PC-9 (cell line): ENCODE measurements at regions not wholly inside any gene's neighbourhood (a gene's known extent, or its start where the extent isn't known, plus 50 kb on each side); places are given as distances from the start of the nearest gene placed in this dataset.

Source experiments
- BruUV-seq: library from RNA; stranded (reverse); fragments of 400-500 nt; replicated peaks from 2 replicates; lab custom pipeline; 2021; lab: Mats Ljungman, UMichigan
- CTCF ChIA-PET: fragments of 300-600 bp; sonication (Branson Sonifier 250); formaldehyde crosslinking; loops from one replicate; lab custom pipeline; 2022; ENCODE audit warnings: antibody characterized with exemption; lab: Charles Lee
- POLR2A ChIA-PET: fragments of 300-600 bp; sonication (Branson Sonifier 250); formaldehyde crosslinking; loops from one replicate; lab custom pipeline; 2022; ENCODE audit warnings: antibody characterized with exemption; ENCODE audit not compliant: unreplicated experiment; lab: Charles Lee
- DNase-seq, 2 experiments: peaks; one replicate each; pipeline versions ENCODE4 v3.0.0 to v3.0.0-alpha.2; 2015 to 2022; ENCODE audit warnings: mixed read lengths in 1 of 2
- H2AFZ ChIP-seq: fragments of 200-600 bp; sonication (generic); 2 replicates; pipeline ENCODE4 v1.8.1; 2017; ENCODE audit warnings: antibody characterized with exemption
- H3F3A ChIP-seq: fragments of 200-600 bp; sonication (generic); 2 replicates; pipeline ENCODE4 v1.8.1; 2017; ENCODE audit warnings: antibody characterized with exemption, mild to moderate bottlenecking, low read depth; ENCODE audit not compliant: insufficient read depth
- H3K27ac ChIP-seq: fragments of 200-600 bp; sonication (generic); 2 replicates; pipeline ENCODE4 v1.6.1; 2016; ENCODE audit warnings: mixed run types
- H3K27me3 ChIP-seq: fragments of 200-600 bp; sonication (generic); 2 replicates; pipeline ENCODE4 v1.6.1; 2016; ENCODE audit warnings: low read depth, mixed run types; ENCODE audit not compliant: insufficient read depth
- H3K36me3 ChIP-seq: fragments of 200-600 bp; sonication (generic); 2 replicates; pipeline ENCODE4 v1.6.1; 2016; ENCODE audit warnings: low read depth, mixed run types
- H3K4me1 ChIP-seq: fragments of 200-600 bp; sonication (generic); replicated peaks from 2 replicates; pipeline ENCODE4 v1.6.1; 2016; ENCODE audit warnings: mixed run types; ENCODE audit not compliant: insufficient read depth
- H3K4me2 ChIP-seq: fragments of 200-600 bp; sonication (generic); 2 replicates; pipeline ENCODE4 v1.6.1; 2017; ENCODE audit warnings: mixed run types
- H3K4me3 ChIP-seq: fragments of 200-600 bp; sonication (generic); 2 replicates; pipeline ENCODE4 v1.6.1; 2016; ENCODE audit warnings: mixed run types
- H3K79me2 ChIP-seq: fragments of 200-600 bp; sonication (generic); 2 replicates; pipeline ENCODE4 v1.6.1; 2017; ENCODE audit warnings: low read depth, mixed run types
- H3K9me2 ChIP-seq: fragments of 200-600 bp; sonication (generic); 2 replicates; pipeline ENCODE4 v1.8.1; 2017; ENCODE audit warnings: mild to moderate bottlenecking; ENCODE audit not compliant: insufficient read depth
- H3K9me3 ChIP-seq: fragments of 200-600 bp; sonication (generic); 2 replicates; pipeline ENCODE4 v1.8.1; 2016; ENCODE audit warnings: low read depth; ENCODE audit not compliant: insufficient read depth
- H4K20me1 ChIP-seq: fragments of 200-600 bp; sonication (generic); 2 replicates; pipeline ENCODE4 v1.8.1; 2017; ENCODE audit not compliant: insufficient read depth
- EZH2 ChIP-seq: fragments of 200-600 bp; sonication (generic); IDR thresholded peaks from 2 replicates; pipeline ENCODE4 v1.8.0; 2017; ENCODE audit warnings: antibody characterized with exemption, low read depth
- intact Hi-C: fragments of 100-400 bp; cut with micrococcal nuclease; formaldehyde crosslinking; loops from one replicate; pipeline ENCODE4 v1.10.0; 2022; ENCODE audit not compliant: unreplicated experiment
- TF ChIP-seq, protein P1 (sequence below): fragments of 200-600 bp; sonication (generic); conservative IDR thresholded peaks from 2 replicates; pipeline ENCODE4 v1.6.1; 2017; ENCODE audit warnings: mixed run types, antibody characterized with exemption, mild to moderate bottlenecking, moderate library complexity

DNA sequence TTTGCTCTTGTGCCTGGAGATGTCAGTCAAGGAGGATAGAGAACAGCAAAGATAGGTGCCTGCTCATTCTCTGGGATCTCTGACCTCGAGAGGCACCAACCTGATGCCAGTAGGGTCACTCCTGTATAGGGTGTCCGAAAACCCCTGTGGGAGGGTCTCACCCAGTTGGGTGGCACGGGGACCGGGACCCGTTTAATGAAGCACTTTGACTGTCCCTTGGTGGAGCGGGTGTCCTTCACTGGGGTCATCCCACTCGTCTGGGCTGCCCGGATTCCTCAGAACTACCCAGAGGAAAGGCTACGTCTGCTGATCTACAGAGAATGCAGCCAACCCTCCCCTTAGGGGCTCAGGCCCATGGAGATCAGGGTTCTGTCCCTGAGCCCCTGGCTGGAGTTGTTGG is 157.6 kb downstream of the CAPZA3 start:
- Histone ChIP-seq H3K9me3 (peaks cover 3% of the 10 kb centered on the region; the same call in 1 of the 2 replicates), H3K4me1 (no peaks in the 10 kb centered on the region), H3K4me3 (no peak overlapping the region), H4K20me1 (no peaks in the 10 kb centered on the region), H3K27me3 (no peaks in the 10 kb centered on the region), H2AFZ (no peak overlapping the region), H3K4me2 (no peak overlapping the region), H3K27ac (no peak overlapping the region), H3K36me3 (no peaks in the 10 kb centered on the region), H3K9me2 (no peaks in the 10 kb centered on the region), H3K79me2 (no peaks in the 10 kb centered on the region), H3F3A (no peaks in the 10 kb centered on the region)
- DNase-seq: no peak
- BruUV-seq: no TSS peak
- intact Hi-C loops: no loop called here
- CTCF ChIA-PET: no interaction called here
- TF ChIP-seq, protein P1, sequence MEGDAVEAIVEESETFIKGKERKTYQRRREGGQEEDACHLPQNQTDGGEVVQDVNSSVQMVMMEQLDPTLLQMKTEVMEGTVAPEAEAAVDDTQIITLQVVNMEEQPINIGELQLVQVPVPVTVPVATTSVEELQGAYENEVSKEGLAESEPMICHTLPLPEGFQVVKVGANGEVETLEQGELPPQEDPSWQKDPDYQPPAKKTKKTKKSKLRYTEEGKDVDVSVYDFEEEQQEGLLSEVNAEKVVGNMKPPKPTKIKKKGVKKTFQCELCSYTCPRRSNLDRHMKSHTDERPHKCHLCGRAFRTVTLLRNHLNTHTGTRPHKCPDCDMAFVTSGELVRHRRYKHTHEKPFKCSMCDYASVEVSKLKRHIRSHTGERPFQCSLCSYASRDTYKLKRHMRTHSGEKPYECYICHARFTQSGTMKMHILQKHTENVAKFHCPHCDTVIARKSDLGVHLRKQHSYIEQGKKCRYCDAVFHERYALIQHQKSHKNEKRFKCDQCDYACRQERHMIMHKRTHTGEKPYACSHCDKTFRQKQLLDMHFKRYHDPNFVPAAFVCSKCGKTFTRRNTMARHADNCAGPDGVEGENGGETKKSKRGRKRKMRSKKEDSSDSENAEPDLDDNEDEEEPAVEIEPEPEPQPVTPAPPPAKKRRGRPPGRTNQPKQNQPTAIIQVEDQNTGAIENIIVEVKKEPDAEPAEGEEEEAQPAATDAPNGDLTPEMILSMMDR: no peak
- TF ChIP-seq EZH2: no peak
- POLR2A ChIA-PET: no interaction called here

DNA sequence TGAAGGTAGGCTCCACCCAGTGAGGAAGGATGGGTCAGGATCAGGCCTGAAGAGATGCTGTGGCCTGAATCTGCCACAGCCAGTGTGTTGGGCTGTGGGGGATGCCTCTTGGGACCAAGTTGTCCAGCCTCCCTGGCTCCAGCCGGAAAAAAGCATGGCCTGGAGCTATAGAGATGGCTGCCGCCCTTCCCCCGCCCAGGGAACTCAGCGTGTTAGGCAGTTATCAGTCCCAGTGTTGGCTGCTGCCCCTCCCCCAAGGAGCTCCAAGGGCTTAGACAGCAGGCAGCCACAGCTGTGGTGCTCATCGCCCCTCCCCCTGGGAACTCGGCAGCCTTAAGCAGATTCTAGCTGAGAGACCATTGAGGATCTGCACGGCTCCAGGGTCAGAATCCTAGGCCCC is 158.0 kb downstream of the CAPZA3 start:
- Histone ChIP-seq H3K4me1 (no peaks in the 10 kb centered on the region), H3K9me3 (peaks cover 3% of the 10 kb centered on the region; the same call in 1 of the 2 replicates), H3F3A (no peaks in the 10 kb centered on the region), H3K27ac (no peak overlapping the region), H3K4me2 (no peak overlapping the region), H3K9me2 (no peaks in the 10 kb centered on the region), H2AFZ (no peak overlapping the region), H3K79me2 (no peaks in the 10 kb centered on the region), H3K4me3 (no peak overlapping the region), H4K20me1 (no peaks in the 10 kb centered on the region), H3K36me3 (no peaks in the 10 kb centered on the region), H3K27me3 (no peaks in the 10 kb centered on the region)
- intact Hi-C loops: no loop called here
- DNase-seq: no peak
- POLR2A ChIA-PET: no interaction called here
- BruUV-seq: no TSS peak
- TF ChIP-seq, protein P1: no peak
- TF ChIP-seq EZH2: no peak
- CTCF ChIA-PET: no interaction called here

DNA sequence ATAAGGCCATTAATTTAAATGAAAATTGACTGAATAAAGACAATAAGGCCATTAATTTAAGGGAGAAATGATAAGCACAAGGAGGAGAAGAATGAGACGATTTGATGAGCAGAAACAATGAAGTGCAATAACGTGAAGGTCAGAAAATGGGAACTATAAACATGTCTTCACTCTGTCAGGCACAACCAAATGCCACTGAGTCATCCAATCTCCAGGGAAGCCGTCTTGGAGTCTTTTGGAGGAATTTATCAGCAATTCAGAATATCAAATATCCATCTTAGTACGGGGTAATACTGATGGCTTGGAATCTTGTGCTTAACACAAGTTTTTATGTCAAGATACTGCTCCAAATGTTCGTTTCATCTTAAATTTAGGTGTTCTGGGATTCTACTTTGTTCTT is 159.9 kb downstream of the CAPZA3 start:
- no peak overlapping the region for H3K27ac ChIP-seq
- no peak for TF ChIP-seq EZH2
- TF ChIP-seq, protein P1: no peak
- DNase-seq: no peak
- intact Hi-C loops: no loop called here
- ChIA-PET POLR2A (no interaction called here), CTCF (no interaction called here)
- BruUV-seq: no TSS peak
- no peaks in the 10 kb centered on the region for H3K9me2 ChIP-seq
- no peaks in the 10 kb centered on the region for H3K36me3 ChIP-seq
- H3K79me2 ChIP-seq: no peaks in the 10 kb centered on the region
- H3F3A ChIP-seq: no peaks in the 10 kb centered on the region
- H3K27me3 ChIP-seq: no peaks in the 10 kb centered on the region
- no peaks in the 10 kb centered on the region for H3K4me1 ChIP-seq
- no peak overlapping the region for H3K4me2 ChIP-seq
- no peak overlapping the region for H3K4me3 ChIP-seq
- H2AFZ ChIP-seq: no peak overlapping the region
- H3K9me3 ChIP-seq: no peaks in the 10 kb centered on the region
- H4K20me1 ChIP-seq: no peaks in the 10 kb centered on the region
